Stomach (tissue), 4 donors: ENCODE measurements at regions not wholly inside any gene's neighbourhood (a gene's known extent, or its start where the extent isn't known, plus 50 kb on each side); places are given as distances from the start of the nearest gene placed in this dataset.

Experiments
- EP300 ChIP-seq: sonication (generic); formaldehyde crosslinking; IDR thresholded peaks from one replicate; pipeline ENCODE4 v1.6.1; 2017; ENCODE audit warnings: antibody characterized with exemption
- POLR2AphosphoS5 ChIP-seq, 3 donors: sonication (generic); formaldehyde crosslinking; IDR thresholded peaks; one replicate each; pipeline ENCODE4 v1.6.1; 2016; ENCODE audit warnings: antibody characterized with exemption in 3 of 3
- TF ChIP-seq, protein P1 (sequence below), 7 experiments: fragments of 450-650 bp in 4 of 7; fragments of 200-600 bp in 3 of 7; sonication (generic) in 3 of 7; IDR thresholded peaks; one replicate each; pipeline ENCODE4 v1.5.1; 2016 to 2019; ENCODE audit warnings: antibody characterized with exemption in 7 of 7, control low read depth in 2 of 7, mild to moderate bottlenecking in 1 of 7

DNA sequence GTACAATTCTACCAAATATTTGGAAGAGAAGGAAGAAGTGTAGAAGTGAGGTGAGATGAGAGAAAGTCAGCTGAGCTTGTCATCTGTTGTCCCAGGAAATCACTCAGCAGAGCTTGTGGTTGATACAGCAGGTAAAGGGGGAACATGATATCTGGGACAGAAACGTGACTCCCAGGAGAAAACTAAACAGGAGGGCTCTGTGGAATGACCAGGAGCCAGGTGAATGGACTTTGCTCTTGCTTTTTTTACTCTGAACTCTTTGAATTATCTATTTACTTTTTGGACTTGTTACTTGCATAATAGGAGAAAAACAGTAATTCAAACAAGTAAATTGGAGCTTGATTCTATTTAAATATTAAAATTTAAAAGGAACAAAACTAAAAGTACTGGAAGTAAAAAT is 555.6 kb upstream of the FRG1 start:
- TF ChIP-seq, protein P1, sequence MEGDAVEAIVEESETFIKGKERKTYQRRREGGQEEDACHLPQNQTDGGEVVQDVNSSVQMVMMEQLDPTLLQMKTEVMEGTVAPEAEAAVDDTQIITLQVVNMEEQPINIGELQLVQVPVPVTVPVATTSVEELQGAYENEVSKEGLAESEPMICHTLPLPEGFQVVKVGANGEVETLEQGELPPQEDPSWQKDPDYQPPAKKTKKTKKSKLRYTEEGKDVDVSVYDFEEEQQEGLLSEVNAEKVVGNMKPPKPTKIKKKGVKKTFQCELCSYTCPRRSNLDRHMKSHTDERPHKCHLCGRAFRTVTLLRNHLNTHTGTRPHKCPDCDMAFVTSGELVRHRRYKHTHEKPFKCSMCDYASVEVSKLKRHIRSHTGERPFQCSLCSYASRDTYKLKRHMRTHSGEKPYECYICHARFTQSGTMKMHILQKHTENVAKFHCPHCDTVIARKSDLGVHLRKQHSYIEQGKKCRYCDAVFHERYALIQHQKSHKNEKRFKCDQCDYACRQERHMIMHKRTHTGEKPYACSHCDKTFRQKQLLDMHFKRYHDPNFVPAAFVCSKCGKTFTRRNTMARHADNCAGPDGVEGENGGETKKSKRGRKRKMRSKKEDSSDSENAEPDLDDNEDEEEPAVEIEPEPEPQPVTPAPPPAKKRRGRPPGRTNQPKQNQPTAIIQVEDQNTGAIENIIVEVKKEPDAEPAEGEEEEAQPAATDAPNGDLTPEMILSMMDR (IDR thresholded peaks at IDR 0.05): no peak
- TF ChIP-seq EP300 (no peak), POLR2AphosphoS5 (IDR thresholded peaks at IDR 0.05) (no peak)
